SK-N-SH (cell line): ENCODE measurements at regions not wholly inside any gene's neighbourhood (a gene's known extent, or its start where the extent isn't known, plus 50 kb on each side); places are given as distances from the start of the nearest gene placed in this dataset.

Experiments used
- CTCF ChIA-PET: fragments of 300-600, 350-600 bp; formaldehyde crosslinking; extraction: SDS; loops from one replicate; lab custom pipeline; 2021; lab: Yijun Ruan, JAX
- POLR2A ChIA-PET: fragments of 350-600 bp; sonication (Branson Sonifier 250); formaldehyde crosslinking; extraction: SDS; loops from one replicate; lab custom pipeline; 2020; ENCODE audit warnings: antibody characterized with exemption, inconsistent platforms; lab: Yijun Ruan, JAX
- DNase-seq: peaks from one replicate; pipeline ENCODE4 v3.0.0; 2012
- H2AFZ ChIP-seq: fragments of 200-600 bp; sonication (generic); 2 replicates; pipeline ENCODE4 v1.8.1; 2016; ENCODE audit warnings: antibody characterized with exemption, mild to moderate bottlenecking, low read depth
- H3F3A ChIP-seq: fragments of 200-600 bp; sonication (generic); replicated peaks from 2 replicates; pipeline ENCODE3; 2016; ENCODE audit warnings: antibody characterized with exemption, mild to moderate bottlenecking; ENCODE audit not compliant: insufficient read depth
- H3K27ac ChIP-seq, 2 experiments: fragments of 200-500 bp in 1 of 2; fragments of 200-600 bp in 1 of 2; sonication (Bioruptor generic) in 1 of 2; sonication (generic), shearing (Covaris generic) in 1 of 2; 2 replicates each; pipeline versions ENCODE4 v1.5.1 to v1.6.1; 2014 to 2016; ENCODE audit warnings: low read depth in 2 of 2, inconsistent platforms in 1 of 2, low read length in 1 of 2, mild to moderate bottlenecking in 1 of 2, mixed read lengths in 1 of 2
- H3K27me3 ChIP-seq: fragments of 200-600 bp; sonication (generic), shearing (Covaris generic); 2 replicates; pipeline ENCODE4 v1.6.1; 2016; ENCODE audit warnings: mixed run types; ENCODE audit not compliant: insufficient read depth
- H3K36me3 ChIP-seq, 2 experiments: fragments of 200-500 bp in 1 of 2; fragments of 200-600 bp in 1 of 2; sonication (Bioruptor generic) in 1 of 2; sonication (generic) in 1 of 2; replicated peaks in 1 of 2; 2 replicates each; pipeline versions ENCODE3 to v1.5.1; 2014 to 2016; ENCODE audit warnings: low read length in 1 of 2, mild to moderate bottlenecking in 1 of 2; ENCODE audit not compliant: insufficient read depth in 2 of 2, control insufficient read depth in 1 of 2
- H3K4me1 ChIP-seq, 2 experiments: fragments of 200-500 bp in 1 of 2; fragments of 200-600 bp in 1 of 2; sonication (Bioruptor generic) in 1 of 2; sonication (generic), shearing (Covaris generic) in 1 of 2; 2 replicates each; pipeline versions ENCODE4 v1.5.1 to v1.6.1; 2014 to 2016; ENCODE audit warnings: low read depth in 1 of 2, low read length in 1 of 2, mixed run types in 1 of 2; ENCODE audit not compliant: insufficient read depth in 2 of 2, control insufficient read depth in 1 of 2
- H3K4me2 ChIP-seq: fragments of 200-600 bp; sonication (generic), shearing (Covaris generic); 2 replicates; pipeline ENCODE4 v1.6.1; 2017; ENCODE audit warnings: mixed run types
- H3K4me3 ChIP-seq, 2 experiments: fragments of 200-500 bp in 1 of 2; fragments of 200-600 bp in 1 of 2; sonication (Bioruptor generic) in 1 of 2; sonication (generic), shearing (Covaris generic) in 1 of 2; 2 replicates each; pipeline versions ENCODE4 v1.5.1 to v1.8.1; 2014 to 2016; ENCODE audit warnings: low read depth in 2 of 2, inconsistent platforms in 1 of 2, low read length in 1 of 2, mild to moderate bottlenecking in 1 of 2, mixed read lengths in 1 of 2, moderate library complexity in 1 of 2
- H3K79me2 ChIP-seq: fragments of 200-600 bp; sonication (generic); 2 replicates; pipeline ENCODE4 v1.8.1; 2017; ENCODE audit warnings: mild to moderate bottlenecking; ENCODE audit not compliant: insufficient read depth
- H3K9ac ChIP-seq: fragments of 200-600 bp; sonication (generic); 2 replicates; pipeline ENCODE4 v1.6.1; 2017; ENCODE audit warnings: mixed run types
- H3K9me2 ChIP-seq: fragments of 200-600 bp; sonication (generic); 2 replicates; pipeline ENCODE4 v1.6.1; 2017; ENCODE audit warnings: mixed run types
- H3K9me3 ChIP-seq: fragments of 200-600 bp; sonication (generic); 2 replicates; pipeline ENCODE4 v1.6.1; 2017; ENCODE audit warnings: mixed run types, mild to moderate bottlenecking, moderate library complexity
- H4K20me1 ChIP-seq: fragments of 200-600 bp; sonication (generic); 2 replicates; pipeline ENCODE4 v1.6.1; 2017; ENCODE audit warnings: mild to moderate bottlenecking, mixed run types; ENCODE audit not compliant: insufficient read depth
- CHD2 ChIP-seq: fragments of 150-350 bp; IDR thresholded peaks from 2 replicates; pipeline ENCODE4 v1.6.1; 2018; ENCODE audit warnings: low read length; ENCODE audit not compliant: partially characterized antibody
- ELF1 ChIP-seq: IDR thresholded peaks from 2 replicates; pipeline ENCODE4 v1.4.0; 2012
- EP300 ChIP-seq, 2 experiments: IDR thresholded peaks; 2 replicates each; pipeline versions ENCODE4 v1.4.0 to v1.6.1; 2012; ENCODE audit warnings: borderline replicate concordance in 1 of 2, low read depth in 1 of 2, low read length in 1 of 2
- FOXJ3 ChIP-seq: sonication (generic); formaldehyde crosslinking; IDR thresholded peaks from 2 replicates; pipeline ENCODE4 v1.5.1; 2020; ENCODE audit warnings: mild to moderate bottlenecking, missing genetic modification reagents
- FOXM1 ChIP-seq: IDR thresholded peaks from 2 replicates; pipeline ENCODE4 v1.4.0; 2012; ENCODE audit warnings: low read depth, mild to moderate bottlenecking
- GABPA ChIP-seq: IDR thresholded peaks from 2 replicates; pipeline ENCODE4 v1.4.0; 2012; ENCODE audit warnings: low read depth, mild to moderate bottlenecking
- GATA2 ChIP-seq: sonication (generic); formaldehyde crosslinking; IDR thresholded peaks from 2 replicates; pipeline ENCODE4 v1.5.0; 2020; ENCODE audit warnings: mild to moderate bottlenecking, missing genetic modification reagents
- JUND ChIP-seq: IDR thresholded peaks from 2 replicates; pipeline ENCODE4 v1.4.0; 2012
- POLR2AphosphoS5 ChIP-seq: IDR thresholded peaks from 2 replicates; pipeline ENCODE4 v1.6.1; 2012; ENCODE audit warnings: low read depth, low read length
- RAD21 ChIP-seq: IDR thresholded peaks from 2 replicates; pipeline ENCODE4 v1.6.1; 2012; ENCODE audit warnings: mild to moderate bottlenecking, low read length
- RCOR1 ChIP-seq: fragments of 150-350 bp; IDR thresholded peaks from 2 replicates; pipeline ENCODE4 v1.6.1; 2017; ENCODE audit warnings: antibody characterized with exemption, low read length
- RFX5 ChIP-seq: IDR thresholded peaks from 2 replicates; pipeline ENCODE4 v1.6.1; 2012; ENCODE audit warnings: mild to moderate bottlenecking, improper control_type of control experiment, low read length
- RXRA ChIP-seq: IDR thresholded peaks from 2 replicates; pipeline ENCODE4 v1.4.0; 2012; ENCODE audit warnings: low read depth, mild to moderate bottlenecking, borderline replicate concordance
- TAF1 ChIP-seq: IDR thresholded peaks from 2 replicates; pipeline ENCODE4 v1.6.1; 2012; ENCODE audit warnings: low read depth, mild to moderate bottlenecking, low read length, moderate library complexity, borderline replicate concordance
- TEAD4 ChIP-seq: IDR thresholded peaks from 2 replicates; pipeline ENCODE4 v1.4.0; 2012; ENCODE audit warnings: mild to moderate bottlenecking, borderline replicate concordance; ENCODE audit not compliant: insufficient read depth
- WGBS: methylation state at CpG from one replicate; pipeline ENCODE4 v1.1.6; 2017; ENCODE audit warnings: low lambda C conversion rate; 5-methylcytosine and 5-hydroxymethylcytosine counted together
- TF ChIP-seq, protein P1 (sequence below): fragments of 150-350 bp; IDR thresholded peaks from 2 replicates; pipeline ENCODE4 v1.6.1; 2016; ENCODE audit warnings: mild to moderate bottlenecking, low read depth, low read length
- TF ChIP-seq, protein P2 (sequence below): IDR thresholded peaks from 2 replicates; pipeline ENCODE4 v1.6.1; 2012; ENCODE audit warnings: mild to moderate bottlenecking, low read depth, low read length, moderate library complexity
- TF ChIP-seq, protein P3 (sequence below): IDR thresholded peaks from 2 replicates; pipeline ENCODE4 v1.4.0; 2012; ENCODE audit warnings: low read depth, borderline replicate concordance
- TF ChIP-seq, protein P4 (sequence below): fragments of 150-350 bp; IDR thresholded peaks from 2 replicates; pipeline ENCODE4 v1.6.1; 2017; ENCODE audit warnings: antibody characterized with exemption, low read length, low read depth, borderline replicate concordance
- TF ChIP-seq, protein P5 (sequence below): IDR thresholded peaks from 2 replicates; pipeline ENCODE4 v1.4.0; 2012; ENCODE audit warnings: low read depth

DNA sequence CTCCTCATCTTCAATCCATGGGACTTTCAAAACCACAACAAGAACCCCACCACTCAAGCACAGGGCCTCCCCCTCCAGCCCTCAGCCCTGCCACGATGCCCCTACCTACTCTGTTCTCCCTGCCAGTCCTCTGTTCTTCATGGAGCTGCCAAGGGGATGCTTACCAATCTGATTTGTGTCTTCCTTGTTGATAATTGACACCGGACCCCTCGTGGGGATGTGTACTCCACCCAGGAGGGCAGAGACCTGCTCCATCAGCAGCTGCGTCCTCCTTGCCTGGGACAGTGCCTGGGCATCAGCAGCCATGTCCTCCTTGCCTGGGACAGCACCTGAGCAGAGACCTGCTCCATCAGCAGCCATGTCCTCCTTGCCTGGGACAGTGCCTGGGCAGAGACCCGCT, 1489.2 kb downstream of the TBC1D22A start:
- no peak for DNase-seq
- ChIA-PET POLR2A (no interaction called here), CTCF (no interaction called here)
- Histone ChIP-seq H3K9me2 (no peaks in the 10 kb centered on the region), H4K20me1 (no peaks in the 10 kb centered on the region), H3K4me1 (no peaks in the 10 kb centered on the region), H3K9ac (no peak overlapping the region), H3F3A (no peaks in the 10 kb centered on the region), H3K36me3 (no peaks in the 10 kb centered on the region), H3K9me3 (no peaks in the 10 kb centered on the region), H3K27me3 (peaks cover 18% of the 10 kb centered on the region; the same call in 1 of the 2 replicates), H3K4me3 (no peak overlapping the region), H3K27ac (no peak overlapping the region), H3K79me2 (no peaks in the 10 kb centered on the region), H2AFZ (no peak overlapping the region), H3K4me2 (no peak overlapping the region)
- WGBS: 0% methylated on average over 4 of the region's 5 CpGs
- TF ChIP-seq, protein P1, sequence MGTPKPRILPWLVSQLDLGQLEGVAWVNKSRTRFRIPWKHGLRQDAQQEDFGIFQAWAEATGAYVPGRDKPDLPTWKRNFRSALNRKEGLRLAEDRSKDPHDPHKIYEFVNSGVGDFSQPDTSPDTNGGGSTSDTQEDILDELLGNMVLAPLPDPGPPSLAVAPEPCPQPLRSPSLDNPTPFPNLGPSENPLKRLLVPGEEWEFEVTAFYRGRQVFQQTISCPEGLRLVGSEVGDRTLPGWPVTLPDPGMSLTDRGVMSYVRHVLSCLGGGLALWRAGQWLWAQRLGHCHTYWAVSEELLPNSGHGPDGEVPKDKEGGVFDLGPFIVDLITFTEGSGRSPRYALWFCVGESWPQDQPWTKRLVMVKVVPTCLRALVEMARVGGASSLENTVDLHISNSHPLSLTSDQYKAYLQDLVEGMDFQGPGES: no peak
- TF ChIP-seq, protein P2, sequence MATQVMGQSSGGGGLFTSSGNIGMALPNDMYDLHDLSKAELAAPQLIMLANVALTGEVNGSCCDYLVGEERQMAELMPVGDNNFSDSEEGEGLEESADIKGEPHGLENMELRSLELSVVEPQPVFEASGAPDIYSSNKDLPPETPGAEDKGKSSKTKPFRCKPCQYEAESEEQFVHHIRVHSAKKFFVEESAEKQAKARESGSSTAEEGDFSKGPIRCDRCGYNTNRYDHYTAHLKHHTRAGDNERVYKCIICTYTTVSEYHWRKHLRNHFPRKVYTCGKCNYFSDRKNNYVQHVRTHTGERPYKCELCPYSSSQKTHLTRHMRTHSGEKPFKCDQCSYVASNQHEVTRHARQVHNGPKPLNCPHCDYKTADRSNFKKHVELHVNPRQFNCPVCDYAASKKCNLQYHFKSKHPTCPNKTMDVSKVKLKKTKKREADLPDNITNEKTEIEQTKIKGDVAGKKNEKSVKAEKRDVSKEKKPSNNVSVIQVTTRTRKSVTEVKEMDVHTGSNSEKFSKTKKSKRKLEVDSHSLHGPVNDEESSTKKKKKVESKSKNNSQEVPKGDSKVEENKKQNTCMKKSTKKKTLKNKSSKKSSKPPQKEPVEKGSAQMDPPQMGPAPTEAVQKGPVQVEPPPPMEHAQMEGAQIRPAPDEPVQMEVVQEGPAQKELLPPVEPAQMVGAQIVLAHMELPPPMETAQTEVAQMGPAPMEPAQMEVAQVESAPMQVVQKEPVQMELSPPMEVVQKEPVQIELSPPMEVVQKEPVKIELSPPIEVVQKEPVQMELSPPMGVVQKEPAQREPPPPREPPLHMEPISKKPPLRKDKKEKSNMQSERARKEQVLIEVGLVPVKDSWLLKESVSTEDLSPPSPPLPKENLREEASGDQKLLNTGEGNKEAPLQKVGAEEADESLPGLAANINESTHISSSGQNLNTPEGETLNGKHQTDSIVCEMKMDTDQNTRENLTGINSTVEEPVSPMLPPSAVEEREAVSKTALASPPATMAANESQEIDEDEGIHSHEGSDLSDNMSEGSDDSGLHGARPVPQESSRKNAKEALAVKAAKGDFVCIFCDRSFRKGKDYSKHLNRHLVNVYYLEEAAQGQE: no peak
- TF ChIP-seq TAF1 (no peak), RCOR1 (no peak), ELF1 (no peak), JUND (no peak), POLR2AphosphoS5 (no peak), GATA2 (CRISPR knock-in tag) (no peak), RXRA (no peak), FOXM1 (no peak), RAD21 (no peak), EP300 (IDR thresholded peaks at IDR 0.05; ENCODE audit: borderline replicate concordance in 1 of 2, low read depth in 1 of 2, low read length in 1 of 2) (no peak), TEAD4 (no peak), GABPA (no peak), CHD2 (no peak), FOXJ3 (CRISPR knock-in tag) (no peak), RFX5 (no peak)
- TF ChIP-seq, protein P3, sequence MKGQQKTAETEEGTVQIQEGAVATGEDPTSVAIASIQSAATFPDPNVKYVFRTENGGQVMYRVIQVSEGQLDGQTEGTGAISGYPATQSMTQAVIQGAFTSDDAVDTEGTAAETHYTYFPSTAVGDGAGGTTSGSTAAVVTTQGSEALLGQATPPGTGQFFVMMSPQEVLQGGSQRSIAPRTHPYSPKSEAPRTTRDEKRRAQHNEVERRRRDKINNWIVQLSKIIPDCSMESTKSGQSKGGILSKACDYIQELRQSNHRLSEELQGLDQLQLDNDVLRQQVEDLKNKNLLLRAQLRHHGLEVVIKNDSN: no peak
- TF ChIP-seq, protein P4, sequence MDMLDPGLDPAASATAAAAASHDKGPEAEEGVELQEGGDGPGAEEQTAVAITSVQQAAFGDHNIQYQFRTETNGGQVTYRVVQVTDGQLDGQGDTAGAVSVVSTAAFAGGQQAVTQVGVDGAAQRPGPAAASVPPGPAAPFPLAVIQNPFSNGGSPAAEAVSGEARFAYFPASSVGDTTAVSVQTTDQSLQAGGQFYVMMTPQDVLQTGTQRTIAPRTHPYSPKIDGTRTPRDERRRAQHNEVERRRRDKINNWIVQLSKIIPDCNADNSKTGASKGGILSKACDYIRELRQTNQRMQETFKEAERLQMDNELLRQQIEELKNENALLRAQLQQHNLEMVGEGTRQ: no peak
- TF ChIP-seq, protein P5, sequence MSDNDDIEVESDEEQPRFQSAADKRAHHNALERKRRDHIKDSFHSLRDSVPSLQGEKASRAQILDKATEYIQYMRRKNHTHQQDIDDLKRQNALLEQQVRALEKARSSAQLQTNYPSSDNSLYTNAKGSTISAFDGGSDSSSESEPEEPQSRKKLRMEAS: no peak
